Femur (tissue), 1 donor: ENCODE measurements at regions not wholly inside any gene's neighbourhood (a gene's known extent, or its start where the extent isn't known, plus 50 kb on each side); places are given as distances from the start of the nearest gene placed in this dataset.

ENCODE experiments used
- DNase-seq: peaks from one replicate; pipeline ENCODE4 v3.0.0-alpha.2; 2017

DNA sequence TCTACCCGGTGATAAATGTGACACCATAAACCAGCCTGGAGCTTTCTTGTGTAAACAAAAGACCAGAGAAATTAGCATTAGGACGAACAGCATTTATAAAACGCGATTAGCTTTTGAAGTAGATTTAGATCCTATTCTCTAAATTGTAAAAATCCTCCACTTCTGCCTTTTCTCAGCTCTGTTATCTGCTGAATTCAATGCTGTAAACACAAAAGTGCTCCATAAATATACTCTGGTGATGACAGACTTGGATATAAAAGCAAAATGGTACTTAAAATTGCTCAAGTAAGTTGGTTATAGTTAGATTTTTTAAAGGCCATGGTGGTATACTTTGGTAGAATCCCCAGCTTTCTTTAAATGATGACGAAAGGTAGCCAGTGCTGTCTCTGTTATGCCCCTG, 114.6 kb upstream of the RMST start:
- no peak for DNase-seq

GRCh38 chr12:97358361-97358760, 104.2 kb upstream of the RMST start:
- DNase-seq = no peak

DNA sequence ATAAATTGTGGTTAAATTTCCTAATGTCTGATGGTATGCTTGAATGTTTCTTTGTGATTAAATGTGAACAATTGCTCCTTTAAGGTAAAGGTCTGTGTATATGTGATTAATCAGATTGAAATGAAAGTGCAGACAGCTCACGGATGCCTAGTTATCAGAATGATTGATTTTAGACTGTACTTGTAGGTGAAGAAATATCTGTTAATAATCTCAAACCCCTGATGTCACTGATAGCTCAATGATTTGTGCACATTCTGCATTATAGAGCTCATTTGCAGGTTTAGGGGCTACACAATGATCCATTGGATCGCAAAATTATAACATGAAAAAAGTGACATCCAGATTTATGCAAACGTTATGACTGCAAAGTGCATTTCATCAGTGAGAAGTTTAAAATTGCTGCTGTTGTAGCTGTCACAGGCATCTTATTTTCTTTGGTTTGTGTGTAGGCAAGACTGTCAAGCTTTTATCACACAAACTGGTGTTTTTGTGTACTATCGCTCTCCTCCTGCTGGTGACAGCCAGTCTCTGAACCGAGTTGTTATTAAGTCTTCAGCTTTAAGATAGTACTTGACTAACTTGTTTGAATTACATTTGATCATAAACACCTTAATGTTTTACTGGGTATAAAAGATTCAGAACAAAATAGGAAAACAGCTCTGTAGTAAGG, 103.4 kb upstream of the RMST start:
- DNase-seq = no peak

DNA sequence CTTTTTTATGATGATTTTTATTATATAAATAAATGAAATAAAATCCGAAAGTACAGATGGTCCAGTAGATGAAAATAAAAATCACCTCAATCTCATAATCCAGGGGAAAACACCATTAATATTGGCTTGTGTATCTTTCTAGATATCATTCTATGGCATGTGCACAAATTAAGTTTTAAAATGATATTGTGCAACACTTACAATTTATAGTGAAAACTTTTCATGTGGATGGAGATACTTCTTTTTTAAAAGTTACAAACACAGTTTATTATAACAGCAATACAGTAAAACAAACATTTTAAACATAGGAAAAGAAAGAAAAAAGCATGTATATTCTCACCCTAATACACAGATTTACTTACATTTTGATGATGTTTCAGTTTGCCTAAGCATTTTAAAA, 98.9 kb upstream of the RMST start:
- DNase-seq = no peak

DNA sequence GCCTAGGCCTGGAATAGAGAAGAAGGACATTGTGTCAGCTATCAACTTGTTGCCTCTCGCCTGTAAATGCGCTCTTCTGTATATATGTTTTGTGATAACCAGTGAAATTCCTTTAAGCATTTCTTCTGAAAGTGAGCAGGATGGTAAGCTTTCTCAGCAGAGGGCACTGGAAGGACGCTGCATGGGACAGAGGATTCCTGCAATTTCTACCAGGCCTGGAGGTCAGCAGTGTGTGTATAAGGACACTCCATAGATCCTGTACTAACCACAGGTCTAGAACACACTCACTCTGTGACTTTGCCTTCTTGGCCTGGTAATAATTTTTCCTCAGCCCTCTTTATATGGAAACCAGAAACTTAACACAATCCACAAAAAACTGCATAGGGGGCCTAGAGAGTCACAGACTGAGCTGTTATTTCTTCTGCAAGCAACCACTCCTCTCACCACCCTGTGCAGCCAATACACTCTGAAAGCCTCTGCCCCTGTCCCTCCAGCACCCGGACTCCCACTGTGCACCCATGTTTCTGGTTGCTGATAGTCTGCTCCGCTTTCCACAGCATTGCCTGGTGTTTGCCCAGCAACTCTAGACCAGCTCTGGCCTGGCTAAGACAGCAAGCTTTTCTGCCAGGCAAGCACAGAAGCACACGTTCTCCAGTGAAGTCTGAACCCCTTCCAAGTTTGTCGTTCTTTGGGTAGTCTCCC, 94.0 kb upstream of the RMST start:
- DNase-seq = no peak

GRCh38 chr12:97375310-97375709, 87.3 kb upstream of the RMST start:
- DNase-seq = no peak

DNA sequence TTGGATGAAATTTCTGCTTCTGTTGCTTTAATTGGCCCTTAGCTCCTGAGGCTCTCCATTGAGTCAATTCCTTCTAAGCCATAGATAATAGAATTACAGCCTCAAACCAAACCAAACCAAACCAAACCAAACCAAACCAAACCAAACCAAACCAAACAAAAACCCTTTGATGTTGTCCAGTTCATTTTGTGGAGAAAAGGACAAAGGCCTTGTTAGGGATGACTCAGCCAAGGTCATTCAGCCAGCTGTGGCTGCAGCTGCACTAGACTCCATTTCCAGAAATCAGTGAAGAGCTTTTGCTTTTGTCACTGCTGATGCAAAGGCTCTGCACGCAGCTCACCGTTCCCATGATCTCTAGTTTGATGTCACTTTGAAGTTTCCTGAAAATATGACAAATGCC, 82.2 kb upstream of the RMST start:
- no peak for DNase-seq

DNA sequence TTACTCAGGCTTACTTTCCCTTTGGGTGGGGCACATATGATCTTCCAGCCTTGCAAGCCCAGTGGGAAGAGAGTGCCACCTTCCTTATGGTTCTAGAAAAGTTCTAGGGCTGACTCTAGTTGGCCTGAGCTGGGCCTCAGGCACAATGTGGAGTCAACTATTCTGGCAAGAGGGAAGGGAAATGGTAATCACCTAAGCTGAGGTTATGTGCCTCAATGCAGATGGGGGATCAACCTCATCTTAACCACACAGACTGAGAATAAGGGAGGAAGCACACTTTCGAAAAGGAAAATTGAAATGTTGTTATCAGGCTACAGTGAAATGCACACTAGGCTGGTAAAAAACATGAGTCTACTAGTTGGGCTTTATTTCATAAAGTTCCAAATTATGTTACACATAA, 77.5 kb upstream of the RMST start:
- DNase-seq = no peak

GRCh38 chr12:97386133-97386581, 76.4 kb upstream of the RMST start:
- DNase-seq = no peak

DNA sequence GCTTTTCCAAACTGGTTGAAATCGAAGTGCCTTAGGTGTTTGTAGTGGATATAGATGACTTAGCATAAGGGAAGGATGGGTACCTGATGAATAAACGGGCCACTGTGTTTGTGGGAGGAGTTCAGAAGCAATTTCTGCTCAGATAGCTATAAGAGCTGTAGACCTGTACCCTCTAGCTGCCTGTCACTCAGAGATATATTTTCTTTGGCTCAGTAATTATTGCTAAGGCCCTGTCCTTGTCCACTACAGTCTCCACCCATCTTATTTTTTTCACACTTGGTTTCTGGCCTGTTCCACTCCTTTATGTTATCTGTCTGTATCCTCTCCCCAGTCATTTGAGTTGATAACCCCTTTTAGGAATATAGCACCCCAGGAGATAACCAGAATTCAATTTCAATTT, 74.8 kb upstream of the RMST start:
- DNase-seq = no peak

- DNase-seq = no peak
Observed at GRCh38 chr12:97394657-97395056, 67.9 kb upstream of the RMST start.

GRCh38 chr12:97397008-97397407, 65.6 kb upstream of the RMST start:
- no peak for DNase-seq

- no peak for DNase-seq
Observed at GRCh38 chr12:97398704-97399103, 63.9 kb upstream of the RMST start.

DNA sequence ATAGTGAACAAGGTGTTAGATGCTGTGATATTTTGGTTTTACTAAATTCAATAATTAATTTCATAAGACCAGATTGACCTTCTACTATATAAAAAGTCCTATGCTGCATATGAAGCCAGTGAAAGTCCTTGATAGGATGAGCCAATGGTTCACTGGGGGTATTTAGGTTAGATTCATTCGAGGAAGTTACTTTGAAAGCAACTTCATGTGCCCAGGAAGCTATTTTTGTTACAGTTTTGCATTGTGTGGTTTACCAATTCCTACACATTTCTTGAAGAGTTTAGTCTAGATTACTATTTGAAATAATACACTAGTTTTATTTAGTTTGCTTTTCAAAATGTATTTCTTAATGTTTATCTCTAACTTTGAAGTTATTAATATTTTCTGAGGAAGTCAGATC, 58.5 kb upstream of the RMST start:
- no peak for DNase-seq

GRCh38 chr12:97404543-97404942, 58.1 kb upstream of the RMST start:
- no peak for DNase-seq

GRCh38 chr12:97408363-97408762, 54.2 kb upstream of the RMST start:
- no peak for DNase-seq

DNA sequence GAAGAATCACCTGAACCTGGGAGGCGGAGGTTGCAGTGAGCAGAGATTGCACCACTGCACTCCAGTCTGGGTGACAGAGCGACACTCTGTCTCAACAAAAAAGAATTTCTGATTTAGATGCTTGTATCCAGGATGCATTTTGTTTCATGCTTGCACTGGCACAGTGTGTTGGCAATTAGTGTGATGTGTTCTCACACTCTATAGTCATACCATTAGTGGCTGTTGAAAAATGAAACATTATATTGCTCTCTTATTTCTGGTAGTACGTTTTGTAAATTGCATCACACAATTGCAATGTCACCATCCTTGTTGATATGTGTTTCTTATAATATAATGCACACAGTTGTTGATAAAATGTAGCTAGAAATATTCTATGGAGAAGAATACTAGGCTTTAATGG, 51.3 kb upstream of the RMST start:
- no peak for DNase-seq
